ENCODE measurements at regions not wholly inside any gene's neighbourhood (a gene's known extent, or its start where the extent isn't known, plus 50 kb on each side); places are given as distances from the start of the nearest gene placed in this dataset.
"Not testable (repeated sequence)": the region's sequence is repeated elsewhere in the genome, so short reads cannot be mapped to it uniquely, and the experiment has no call there.

GRCh38 chr5:166865206-166865605, 1426.2 kb upstream of the WWC1 start:
- no peak for DNase-seq (ENCODE audit: low read depth)

GRCh38 chr5:166880456-166880855, 1411.0 kb upstream of the WWC1 start:
- no peak for DNase-seq (ENCODE audit: low read depth)

- no peak for DNase-seq (ENCODE audit: low read depth)
Observed at GRCh38 chr5:166881802-166882201, 1409.6 kb upstream of the WWC1 start.

GRCh38 chr5:166883016-166883415, 1408.4 kb upstream of the WWC1 start:
- DNase-seq (ENCODE audit: low read depth), result no peak

- DNase-seq (ENCODE audit: low read depth), result no peak
Observed at GRCh38 chr5:166898166-166898565, 1393.3 kb upstream of the WWC1 start.

GRCh38 chr5:166899343-166899742, 1392.1 kb upstream of the WWC1 start:
- DNase-seq (ENCODE audit: low read depth), result no peak

- no peak for DNase-seq (ENCODE audit: low read depth)
Observed at GRCh38 chr5:166904571-166904970, 1386.9 kb upstream of the WWC1 start.

- no peak for DNase-seq (ENCODE audit: low read depth)
Observed at GRCh38 chr5:166906991-166907713, 1384.3 kb upstream of the WWC1 start.

GRCh38 chr5:166909040-166909439, 1382.4 kb upstream of the WWC1 start:
- no peak for DNase-seq (ENCODE audit: low read depth)

- DNase-seq (ENCODE audit: low read depth), result no peak
Observed at GRCh38 chr5:166909926-166910325, 1381.5 kb upstream of the WWC1 start.

GRCh38 chr5:166910995-166911394, 1380.5 kb upstream of the WWC1 start:
- no peak for DNase-seq (ENCODE audit: low read depth)

- no peak for DNase-seq (ENCODE audit: low read depth)
Observed at GRCh38 chr5:166916021-166916420, 1375.4 kb upstream of the WWC1 start.

GRCh38 chr5:166926138-166926537, 1365.3 kb upstream of the WWC1 start:
- no peak for DNase-seq (ENCODE audit: low read depth)

GRCh38 chr5:166926806-166927475, 1364.5 kb upstream of the WWC1 start:
- DNase-seq (ENCODE audit: low read depth), result not testable (repeated sequence)

GRCh38 chr5:166936351-166936750, 1355.1 kb upstream of the WWC1 start:
- no peak for DNase-seq (ENCODE audit: low read depth)

GRCh38 chr5:166938071-166938470, 1353.4 kb upstream of the WWC1 start:
- no peak for DNase-seq (ENCODE audit: low read depth)

- DNase-seq (ENCODE audit: low read depth), result no peak
Observed at GRCh38 chr5:166942948-166943347, 1348.5 kb upstream of the WWC1 start.

- no peak for DNase-seq (ENCODE audit: low read depth)
Observed at GRCh38 chr5:166947045-166947444, 1344.4 kb upstream of the WWC1 start.

- DNase-seq (ENCODE audit: low read depth), result no peak
Observed at GRCh38 chr5:166948679-166949078, 1342.8 kb upstream of the WWC1 start.

GRCh38 chr5:166952048-166952447, 1339.4 kb upstream of the WWC1 start:
- no peak for DNase-seq (ENCODE audit: low read depth)

GRCh38 chr5:166957782-166958181, 1333.7 kb upstream of the WWC1 start:
- no peak for DNase-seq (ENCODE audit: low read depth)

GRCh38 chr5:166959766-166960165, 1331.7 kb upstream of the WWC1 start:
- no peak for DNase-seq (ENCODE audit: low read depth)

- no peak for DNase-seq (ENCODE audit: low read depth)
Observed at GRCh38 chr5:166961028-166961427, 1330.4 kb upstream of the WWC1 start.

GRCh38 chr5:166961913-166962312, 1329.5 kb upstream of the WWC1 start:
- no peak for DNase-seq (ENCODE audit: low read depth)
